ENCODE measurements at regions not wholly inside any gene's neighbourhood (a gene's known extent, or its start where the extent isn't known, plus 50 kb on each side); places are given as distances from the start of the nearest gene placed in this dataset.

DNA sequence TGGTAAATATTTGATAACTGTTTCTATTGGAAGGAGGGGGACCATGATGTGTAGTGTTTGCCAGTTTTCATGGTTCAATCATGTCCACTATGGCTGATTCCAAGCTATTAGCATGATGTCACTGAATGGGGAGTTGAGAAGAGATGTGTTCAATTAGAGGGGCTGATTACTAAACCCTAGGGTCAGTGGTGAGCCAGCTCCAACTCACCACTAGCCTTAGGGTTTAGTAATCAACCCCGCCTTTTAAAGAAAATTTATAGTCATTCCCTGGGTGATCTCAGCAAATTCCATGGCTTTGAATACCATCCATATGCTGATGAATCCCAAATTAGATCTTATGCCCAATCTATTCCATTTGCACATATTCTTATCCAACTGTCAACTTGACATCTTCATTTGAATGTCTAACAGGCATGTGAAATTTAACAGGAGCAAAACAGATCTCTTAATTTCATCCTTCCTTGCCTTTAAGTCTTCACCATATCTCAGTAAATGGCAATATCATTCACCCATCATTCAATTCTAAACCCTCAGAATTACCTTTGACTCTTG, 98.8 kb downstream of the GCNT1 start:
- peak; percentile 86 for DNase-seq

DNA sequence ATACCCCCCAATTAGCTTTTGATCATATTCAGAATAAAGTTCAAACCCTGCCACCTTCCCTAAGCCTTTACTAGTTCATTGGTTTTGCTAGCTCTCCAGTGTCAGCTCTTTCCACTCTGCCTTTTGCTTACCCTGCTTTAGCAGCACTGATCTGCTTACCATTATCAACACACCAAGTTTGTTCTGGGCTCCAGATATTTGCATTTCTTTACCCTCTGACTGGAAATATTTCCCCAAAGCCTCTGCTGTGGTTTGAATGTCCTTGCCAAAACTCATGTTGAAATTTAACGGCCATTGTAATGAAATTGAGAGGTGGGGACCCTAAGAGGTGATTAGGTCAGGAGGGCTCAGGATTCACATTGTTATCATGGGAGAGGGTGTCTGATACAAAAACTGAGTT, 99.5 kb downstream of the GCNT1 start:
- DNase-seq, result no peak

DNA sequence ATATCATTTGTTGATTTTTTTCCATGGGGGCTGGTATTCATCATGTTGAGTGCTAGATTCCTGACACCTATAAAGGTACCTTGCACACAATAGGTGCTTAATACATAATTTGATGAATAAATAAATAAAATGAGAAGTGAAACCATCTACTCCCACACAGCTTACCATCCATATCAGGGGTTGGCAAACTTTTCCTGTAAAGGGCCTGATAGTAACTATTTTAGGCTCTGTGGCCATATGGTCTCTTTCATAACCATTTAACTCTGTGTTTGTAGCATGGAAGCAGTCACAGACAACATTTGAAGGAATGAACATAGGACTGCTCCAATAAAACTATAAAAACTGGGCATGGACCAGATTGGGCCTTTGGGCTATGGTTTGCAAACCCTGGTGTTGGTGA, 100.3 kb downstream of the GCNT1 start:
- no peak for DNase-seq

DNA sequence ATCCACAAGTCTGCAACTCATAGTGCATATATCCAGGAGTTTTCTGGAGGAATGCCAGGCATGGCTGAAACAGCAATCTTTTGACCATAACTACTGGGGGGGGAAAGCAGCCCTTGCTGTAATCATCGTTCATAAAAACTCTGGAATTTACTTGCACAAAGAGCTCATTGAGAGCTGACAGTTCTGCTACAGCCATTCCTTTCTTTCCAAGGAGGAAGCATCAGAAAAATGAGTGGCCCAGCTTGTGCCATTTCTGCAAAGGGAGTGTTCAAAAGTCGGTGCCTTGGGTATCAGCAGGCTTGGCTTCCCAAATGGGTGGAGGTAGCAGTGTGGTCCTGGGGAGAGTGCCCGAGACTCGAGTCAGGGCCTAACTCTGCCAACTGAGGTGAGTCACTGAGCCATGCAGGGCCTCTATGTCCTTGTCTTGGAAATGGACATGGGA, 101.5 kb downstream of the GCNT1 start:
- peak; percentile 90 for DNase-seq

DNA sequence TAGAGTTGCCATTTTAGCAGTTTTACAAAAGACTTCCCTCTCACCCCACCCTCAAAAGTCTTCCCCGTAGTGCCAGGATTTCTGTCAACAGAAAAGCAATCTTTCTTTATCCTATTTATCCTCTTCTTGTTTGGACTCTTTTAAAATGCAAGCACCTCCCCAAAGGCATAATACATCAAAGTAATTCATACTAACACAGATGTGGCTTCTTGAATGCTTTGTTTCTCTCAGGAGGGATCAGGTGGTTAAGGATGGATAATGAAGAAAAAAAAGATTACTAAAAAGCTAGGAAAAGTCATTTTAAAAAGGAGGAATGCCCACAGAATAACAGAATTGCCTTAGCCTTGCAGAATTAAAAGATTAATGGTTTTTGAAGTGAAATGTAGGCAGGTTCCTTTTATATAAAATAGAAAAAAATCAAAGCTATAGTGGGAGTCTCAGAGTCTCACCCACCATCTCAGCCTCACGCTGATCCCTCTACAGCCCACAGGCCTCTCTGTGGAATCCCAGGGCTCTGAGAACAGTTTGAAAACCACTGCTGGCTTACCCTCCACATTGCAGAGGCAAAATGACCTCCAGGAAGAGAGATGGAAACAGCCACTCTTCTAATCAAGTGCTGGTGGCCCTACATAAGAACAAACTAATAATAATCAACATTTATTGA, 102.2 kb downstream of the GCNT1 start:
- DNase-seq, result no peak

All from fibroblast of skin of right biceps (primary cell).